HG02981 (cell line): ENCODE measurements at regions not wholly inside any gene's neighbourhood (a gene's known extent, or its start where the extent isn't known, plus 50 kb on each side); places are given as distances from the start of the nearest gene placed in this dataset.

Source experiments
- ATAC-seq: cut with Tn5 transposase; IDR thresholded peaks from one replicate; pipeline ENCODE4 v1.9.1; 2021; ENCODE audit warnings: mild to moderate bottlenecking, moderate library complexity; ENCODE audit not compliant: unreplicated experiment

DNA sequence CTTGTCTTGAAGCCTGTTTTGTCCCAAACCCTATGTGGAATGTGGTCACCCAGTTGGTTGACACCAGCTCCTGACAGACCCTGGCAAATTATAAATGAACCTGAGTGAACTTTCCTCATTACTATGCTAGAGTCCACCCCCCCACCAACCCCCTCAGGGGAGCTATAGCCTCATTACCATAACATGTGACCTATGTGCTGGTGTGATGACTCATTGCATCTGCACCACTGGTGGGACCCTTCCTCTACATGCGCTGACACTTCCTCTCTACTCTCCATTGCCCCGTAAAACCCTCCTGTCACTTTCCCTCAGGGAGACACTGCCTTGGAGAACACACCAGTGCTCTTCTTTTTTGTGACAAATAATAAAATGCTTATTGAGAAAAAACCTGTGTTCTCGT is 105.0 kb upstream of the SESN3 start:
- ATAC-seq = no peak

DNA sequence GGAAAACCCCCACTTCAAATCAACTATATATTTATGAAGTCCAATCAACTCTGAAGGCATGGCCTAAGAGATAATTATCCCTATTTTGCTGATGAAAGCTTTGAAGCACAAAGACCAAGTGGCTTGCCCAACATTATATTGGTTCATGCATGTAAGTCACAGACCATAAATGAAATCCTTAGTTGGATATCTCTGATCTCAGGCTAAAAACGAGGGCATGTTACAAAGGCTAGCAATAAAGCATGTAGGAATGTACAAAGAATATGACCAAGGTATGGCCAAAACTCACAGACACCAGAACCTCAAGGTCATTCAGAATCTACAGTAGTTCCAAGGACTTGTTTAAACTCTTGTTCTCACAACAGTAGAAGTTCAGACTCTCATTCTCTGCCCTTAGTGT is 100.2 kb upstream of the SESN3 start:
- no peak for ATAC-seq

DNA sequence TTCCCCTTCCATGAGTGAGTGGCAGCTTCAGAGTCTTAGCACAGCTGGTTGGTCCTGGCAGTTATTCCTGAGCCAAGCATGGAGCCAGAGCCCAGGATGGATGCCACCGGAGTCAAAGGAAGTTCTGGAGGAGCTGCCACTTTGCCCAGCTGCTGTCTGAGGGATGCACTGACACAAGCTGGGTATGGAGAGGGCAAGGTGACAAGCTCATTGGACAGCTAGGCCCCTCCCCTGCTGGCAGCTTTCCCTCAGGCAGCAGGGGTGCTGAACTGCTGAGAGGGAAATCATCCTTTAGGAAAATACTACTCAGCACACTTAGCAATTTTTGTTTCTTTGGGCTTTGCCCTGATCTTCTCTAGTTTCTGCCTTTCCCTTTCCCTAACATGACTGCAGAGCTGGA is 99.3 kb upstream of the SESN3 start:
- no peak for ATAC-seq

DNA sequence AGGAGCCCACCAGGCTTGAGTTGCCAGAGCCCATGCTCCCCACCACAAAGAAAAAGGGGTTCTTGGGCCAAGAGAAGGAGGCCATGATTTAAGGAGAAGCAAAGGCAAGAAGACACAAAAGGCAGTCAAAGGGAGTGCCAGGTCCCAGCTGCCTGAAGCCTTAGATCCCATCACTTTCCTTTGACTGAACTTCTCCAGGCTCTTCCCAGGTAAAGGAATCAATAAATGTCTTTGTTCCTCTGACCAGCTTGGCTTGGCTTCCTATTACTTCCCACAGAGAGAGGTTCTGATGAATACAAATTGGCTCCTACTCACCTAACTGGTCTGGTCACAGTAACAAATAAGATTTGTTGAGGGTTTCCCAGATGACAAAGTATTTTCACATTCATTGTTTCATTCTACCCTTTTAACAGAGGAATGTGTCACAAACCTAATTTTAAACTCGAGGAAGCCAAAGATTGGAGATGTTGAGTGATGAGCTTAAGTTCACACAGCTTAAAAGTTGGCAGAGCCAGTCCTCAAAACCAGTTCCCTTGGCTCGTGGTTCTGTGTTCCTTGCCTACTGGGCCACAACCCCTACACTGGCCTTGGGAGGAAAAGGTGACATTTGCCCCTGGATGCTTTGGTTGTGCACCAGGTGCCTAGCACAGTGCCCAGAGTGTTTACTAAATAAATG is 96.4 kb upstream of the SESN3 start:
- ATAC-seq = no peak

DNA sequence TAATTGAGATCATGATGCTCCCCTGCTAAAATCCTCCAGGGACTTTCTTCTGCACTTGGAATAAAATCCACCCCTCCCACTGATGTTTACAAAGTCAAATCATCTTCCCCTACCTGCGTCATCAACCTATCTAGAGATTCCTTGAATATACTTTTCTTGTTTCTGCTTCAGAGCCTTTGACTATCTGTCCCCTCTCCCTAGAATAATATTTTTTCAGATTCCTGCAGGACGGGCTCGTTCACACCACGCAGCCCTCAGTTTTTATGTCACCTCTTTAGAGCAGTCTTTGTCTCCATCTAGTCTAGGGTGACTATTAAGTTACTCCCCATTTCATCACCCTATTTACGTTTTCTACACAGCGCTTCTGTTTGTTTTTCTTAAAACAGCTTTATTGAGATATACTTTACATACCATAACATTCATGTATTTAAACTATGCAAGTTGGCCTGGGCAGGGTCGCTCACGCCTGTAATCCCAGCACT is 94.8 kb upstream of the SESN3 start:
- ATAC-seq = no peak

DNA sequence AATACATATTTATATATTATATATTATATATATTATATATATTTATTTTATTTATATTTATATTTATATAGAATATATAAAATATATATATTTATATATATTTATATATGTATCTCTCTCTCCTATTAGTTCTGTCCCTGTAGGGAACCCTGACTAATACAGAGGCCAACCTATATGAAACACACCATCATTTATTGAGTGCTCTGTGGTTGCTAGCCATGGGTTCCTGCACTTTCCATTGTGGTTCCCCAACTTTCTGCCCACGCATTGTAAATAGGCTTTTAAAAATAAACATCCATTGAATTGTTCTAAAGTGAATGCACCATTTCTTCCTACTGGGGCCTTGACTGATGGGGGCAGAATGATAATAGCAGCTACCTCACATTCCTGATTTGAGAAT is 93.8 kb upstream of the SESN3 start:
- no peak for ATAC-seq

DNA sequence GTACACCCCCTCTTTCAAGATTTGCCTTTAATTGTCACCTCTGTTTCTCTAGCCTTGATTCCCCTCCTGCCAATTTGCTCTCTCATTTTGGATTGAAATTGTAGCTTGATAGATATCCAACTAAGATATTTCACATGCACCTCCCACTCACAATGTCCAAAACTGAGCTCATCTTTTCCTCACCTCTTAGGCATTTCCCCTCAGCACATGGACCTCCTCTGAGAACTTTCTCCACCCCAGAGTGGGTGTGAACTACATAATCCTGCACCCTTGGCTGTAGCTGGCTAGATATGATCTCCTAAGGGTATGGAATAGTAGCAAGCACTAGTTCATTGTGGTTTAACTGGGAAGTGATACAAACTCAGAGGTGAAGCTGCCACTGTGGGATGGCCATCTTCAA is 91.5 kb upstream of the SESN3 start:
- ATAC-seq = no peak

DNA sequence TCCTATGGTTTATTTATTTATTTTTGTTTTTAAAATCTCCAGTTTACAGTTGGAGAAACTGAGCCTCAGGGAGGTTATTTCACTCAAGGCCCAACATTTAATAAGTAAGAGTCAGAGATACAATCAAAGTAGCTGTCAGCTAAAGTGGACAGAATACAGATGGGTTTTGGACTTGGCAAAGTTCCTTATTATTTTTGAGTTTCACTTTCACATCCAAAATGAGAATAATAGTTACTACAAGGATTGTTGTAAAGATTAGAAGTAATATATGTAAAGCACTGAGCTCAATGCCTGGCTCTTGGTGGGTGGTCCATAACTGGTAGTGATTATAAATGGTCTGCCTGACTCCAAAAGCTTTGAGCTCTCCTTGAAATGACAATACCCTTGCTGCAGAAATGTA is 87.5 kb upstream of the SESN3 start:
- no peak for ATAC-seq

DNA sequence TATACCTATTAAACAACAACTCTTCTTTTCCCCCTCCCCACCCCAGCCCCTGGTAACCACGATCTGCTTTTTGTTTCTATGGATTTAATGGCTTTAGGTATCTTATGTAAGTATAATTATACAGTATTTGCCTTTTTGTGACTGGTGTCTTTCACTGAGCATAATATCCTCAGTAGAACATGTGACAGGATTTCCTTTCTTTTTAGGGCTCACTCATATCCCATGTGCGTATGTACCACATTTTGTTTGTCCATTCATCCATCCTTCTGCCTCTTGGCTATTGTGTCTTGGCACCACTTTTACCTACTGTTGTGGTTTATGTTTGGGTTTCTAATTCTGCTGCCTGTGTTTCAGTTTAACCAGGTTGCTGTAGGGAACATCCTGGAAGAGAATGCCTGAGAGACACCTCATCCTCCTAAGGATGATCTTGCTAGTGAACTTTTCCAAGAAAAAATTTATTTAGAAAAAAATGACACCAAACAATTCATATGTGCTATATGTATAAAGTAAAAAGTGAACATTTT is 77.6 kb upstream of the SESN3 start:
- ATAC-seq = no peak

DNA sequence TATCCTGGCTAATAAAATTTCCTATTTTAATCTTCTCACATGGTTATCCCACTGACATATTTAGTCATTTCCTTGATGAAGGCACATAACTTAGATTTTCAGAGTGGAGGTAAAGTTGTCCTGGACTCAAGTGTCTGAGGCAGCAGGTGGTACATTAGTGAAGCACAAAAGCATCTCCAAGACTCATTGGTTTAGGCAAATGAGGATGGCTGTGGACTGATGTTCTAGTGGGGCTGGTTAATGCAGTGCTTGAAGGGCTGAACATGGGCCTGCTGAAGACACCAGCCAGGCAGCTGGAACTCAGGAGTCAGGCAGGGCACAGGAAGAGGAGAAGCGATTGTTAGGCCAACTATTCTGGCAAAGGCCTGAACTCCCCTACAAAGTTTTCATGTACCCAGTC is 76.3 kb upstream of the SESN3 start:
- ATAC-seq = no peak

DNA sequence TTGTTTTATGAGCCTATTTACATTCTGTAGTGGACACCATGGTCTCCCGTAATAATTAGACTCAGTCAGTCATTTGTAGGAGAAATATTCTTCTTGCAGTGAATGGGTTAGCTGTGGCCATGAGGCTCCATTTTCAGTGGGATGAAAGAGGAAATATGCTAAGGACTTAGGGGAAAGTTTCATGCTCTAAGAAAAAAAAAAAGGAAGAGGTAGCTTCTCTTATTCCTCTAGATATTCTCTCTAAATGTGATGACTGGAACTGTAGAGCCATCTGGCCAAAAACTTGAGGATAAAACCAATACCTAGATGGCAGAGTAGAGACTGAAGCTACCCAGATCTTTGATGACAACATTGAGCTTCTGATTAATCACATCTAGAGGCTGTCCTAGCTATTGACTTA is 75.8 kb upstream of the SESN3 start:
- ATAC-seq = no peak

DNA sequence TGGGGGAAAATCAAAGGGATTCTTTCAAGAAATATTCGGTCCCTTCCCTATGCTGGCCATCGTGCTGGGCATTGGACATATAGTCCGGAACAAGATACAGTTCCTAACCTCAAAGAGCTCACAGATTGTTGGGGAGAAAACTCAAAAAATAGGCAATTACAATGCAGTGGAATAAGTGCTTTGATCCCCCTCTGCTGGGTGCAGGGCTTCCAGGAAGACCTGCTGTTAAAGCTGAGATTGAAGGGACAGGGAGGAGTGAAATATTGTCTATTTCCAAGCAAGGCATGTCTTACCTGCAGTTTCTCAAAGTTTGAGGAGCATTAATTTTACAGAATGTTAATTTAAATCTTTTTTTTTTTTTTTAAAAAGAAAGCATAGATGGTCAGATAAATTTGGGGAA is 75.1 kb upstream of the SESN3 start:
- ATAC-seq = no peak

DNA sequence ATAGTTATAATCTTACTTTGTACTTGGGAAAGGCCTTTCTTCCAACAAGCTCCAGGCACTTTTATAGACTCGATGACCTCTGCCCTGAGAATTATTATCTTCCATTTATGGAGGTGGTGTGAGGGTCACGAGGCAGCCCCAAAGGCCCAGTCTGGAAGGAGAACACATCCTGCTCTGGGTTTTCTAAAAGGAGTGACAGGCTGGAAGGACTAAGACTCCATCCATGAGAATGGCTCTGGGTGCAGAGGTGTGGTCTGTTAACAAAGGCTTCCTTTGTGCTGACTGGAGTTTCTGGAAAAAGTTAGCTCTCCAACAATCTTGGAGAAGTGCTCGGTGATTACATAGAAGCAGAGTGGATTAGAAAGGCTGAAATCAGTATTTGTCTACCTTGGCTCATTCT is 74.7 kb upstream of the SESN3 start:
- no peak for ATAC-seq

DNA sequence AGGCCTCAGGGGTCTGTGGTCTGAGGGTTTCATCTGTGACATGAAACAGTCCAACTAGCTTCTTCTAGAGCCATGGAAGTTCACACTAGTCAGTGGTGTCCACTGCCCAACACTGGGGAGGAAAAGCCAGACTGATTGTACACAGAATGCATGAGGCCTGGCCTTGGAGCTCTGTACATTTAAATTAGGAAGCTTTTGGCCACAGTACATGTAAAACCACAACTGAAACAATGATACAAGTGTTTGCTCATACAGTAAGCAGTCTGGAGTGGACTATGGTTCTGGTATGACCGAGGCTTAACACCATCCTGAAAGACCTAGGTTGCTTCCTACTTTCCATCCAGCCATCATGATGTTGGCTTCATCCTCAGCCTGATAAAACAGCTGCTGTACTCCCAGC is 73.8 kb upstream of the SESN3 start:
- no peak for ATAC-seq

DNA sequence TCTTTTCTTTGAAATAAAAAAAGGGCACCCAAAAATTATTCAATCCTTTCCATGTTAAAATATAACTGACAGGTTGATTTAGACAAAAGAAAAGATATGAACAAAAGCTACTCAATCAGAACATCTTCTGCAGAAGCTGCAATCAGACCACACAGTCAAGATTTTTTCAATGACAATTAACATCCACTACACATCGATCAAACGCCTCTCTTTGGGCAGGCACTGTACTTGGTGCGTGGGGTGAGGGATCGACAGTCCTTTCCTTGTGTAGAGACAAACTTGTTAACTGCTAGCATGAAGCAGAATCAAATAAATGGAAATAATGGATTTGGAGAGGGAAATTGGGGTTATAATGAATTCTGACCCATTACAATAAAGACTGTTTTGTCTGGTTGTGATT is 71.2 kb upstream of the SESN3 start:
- ATAC-seq = no peak

DNA sequence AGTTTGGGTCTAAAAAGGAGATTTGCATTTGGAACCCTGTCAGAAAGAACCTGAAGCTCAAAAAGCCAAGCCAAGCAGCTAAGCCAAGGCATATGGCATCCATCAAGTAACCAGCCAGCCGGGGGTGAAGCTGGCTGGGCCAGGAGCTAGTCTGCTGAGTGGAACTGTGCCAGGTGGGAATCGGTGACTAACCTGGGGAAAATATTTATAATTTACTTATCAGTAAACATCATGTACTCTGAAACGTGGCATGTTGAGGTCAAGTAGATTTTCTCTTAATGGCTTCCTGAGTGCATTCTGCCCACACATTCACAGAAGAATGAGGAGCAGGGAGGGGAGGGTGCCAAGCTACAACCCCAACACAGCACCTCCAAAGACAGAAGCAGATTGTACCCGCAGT is 70.5 kb upstream of the SESN3 start:
- no peak for ATAC-seq

DNA sequence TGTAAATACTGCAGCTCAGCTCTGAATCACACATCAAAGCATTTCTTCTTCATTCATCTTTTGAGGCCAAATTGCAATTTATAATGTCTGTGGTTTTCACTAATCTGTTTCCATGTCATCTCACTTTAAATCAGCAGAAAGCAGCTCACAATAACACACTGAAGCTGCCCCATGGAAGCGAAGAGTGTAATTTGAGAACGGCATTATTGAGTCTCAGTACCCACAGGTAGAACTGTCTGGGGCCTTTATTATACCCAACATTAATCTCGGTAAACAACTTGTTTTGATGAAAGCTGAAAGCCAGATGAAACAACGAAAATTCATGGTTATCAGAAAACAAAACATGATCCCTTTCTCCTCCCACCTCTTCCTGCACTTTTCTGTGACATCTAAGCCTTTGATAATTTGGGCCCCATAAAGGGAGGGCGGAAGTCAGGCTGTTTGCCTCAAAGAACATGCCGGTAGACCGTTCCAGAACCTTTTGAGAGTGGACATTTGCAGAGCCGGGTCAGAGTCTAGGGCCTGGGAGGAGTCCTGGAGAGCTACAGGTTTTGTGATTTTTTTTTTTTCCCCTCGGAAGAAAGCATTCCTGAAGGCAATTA is 68.2 kb upstream of the SESN3 start:
- ATAC-seq = no peak

DNA sequence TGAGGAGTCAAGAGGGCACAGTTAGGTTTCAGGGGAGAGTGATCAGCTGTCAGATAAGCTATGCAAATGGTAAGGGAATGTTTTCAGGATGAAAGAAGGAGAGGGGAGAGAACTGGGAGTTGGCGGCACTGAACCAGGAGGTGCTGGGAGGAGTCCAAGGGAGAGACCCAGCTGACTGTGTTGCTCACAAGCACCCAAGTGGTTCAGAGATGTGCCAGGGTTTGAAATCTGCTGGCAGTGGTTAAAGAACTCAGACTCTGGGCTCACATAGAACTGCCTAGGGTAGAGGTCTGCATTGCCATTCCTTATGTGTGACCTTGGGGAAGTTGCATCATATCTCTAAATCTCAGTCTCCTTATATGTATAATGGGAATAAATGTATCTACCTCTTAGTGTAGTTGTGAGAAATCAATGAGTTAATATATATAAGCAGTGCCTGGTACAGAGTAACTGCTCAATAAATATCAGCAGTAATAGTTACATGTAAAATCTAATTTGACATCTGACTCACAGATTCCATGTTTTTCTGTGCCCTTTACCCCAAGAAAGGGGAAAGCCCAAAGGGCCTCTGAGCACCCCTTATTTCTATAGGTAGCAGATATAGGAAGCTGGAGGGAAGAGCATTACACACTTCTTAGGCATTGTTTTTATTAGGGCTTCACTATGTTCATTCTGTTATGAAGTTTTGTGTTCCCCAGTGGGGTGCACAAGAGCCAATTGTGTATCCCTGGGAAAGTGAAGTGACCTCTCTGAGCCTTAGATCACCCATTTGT is 66.9 kb upstream of the SESN3 start:
- ATAC-seq = no peak

DNA sequence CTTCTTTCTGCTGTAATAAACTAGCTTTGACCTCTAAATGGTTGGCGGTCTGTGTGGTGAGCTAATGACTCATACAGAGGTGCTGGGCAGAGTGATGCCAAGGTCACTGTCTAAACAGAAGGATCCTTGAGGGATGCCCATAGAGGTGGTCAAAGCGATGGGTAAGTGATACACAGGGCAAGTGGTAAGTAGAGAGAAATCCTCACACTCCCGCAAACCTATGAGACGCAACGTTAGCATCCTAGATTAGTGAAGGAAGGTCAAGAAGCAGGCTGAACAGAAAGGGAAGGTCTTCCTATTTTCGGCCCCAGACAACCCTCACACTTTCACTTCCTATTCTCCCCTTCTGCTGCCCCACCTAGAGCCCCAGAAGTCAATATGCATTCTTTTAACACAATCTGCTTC is 65.6 kb upstream of the SESN3 start:
- ATAC-seq = peak; percentile 94

DNA sequence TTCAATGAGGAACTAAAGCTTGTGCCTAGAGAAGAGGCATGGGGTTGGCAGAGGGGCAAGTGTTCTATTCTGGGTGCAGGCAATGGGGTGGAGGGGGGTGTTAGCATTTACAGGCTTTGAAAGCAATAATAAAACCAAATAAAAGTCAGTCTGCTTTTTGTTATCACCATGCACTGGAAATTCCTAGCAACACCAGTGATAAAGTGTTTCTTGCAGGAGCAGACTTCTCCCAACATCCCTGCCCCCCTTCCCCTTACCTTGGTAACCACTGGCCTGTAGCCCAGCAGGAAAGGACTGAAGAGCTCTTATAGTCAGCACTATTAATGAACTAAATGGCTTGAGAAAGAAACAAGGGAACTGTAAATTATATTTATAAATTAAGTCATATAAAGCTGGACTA is 65.2 kb upstream of the SESN3 start:
- ATAC-seq = no peak

DNA sequence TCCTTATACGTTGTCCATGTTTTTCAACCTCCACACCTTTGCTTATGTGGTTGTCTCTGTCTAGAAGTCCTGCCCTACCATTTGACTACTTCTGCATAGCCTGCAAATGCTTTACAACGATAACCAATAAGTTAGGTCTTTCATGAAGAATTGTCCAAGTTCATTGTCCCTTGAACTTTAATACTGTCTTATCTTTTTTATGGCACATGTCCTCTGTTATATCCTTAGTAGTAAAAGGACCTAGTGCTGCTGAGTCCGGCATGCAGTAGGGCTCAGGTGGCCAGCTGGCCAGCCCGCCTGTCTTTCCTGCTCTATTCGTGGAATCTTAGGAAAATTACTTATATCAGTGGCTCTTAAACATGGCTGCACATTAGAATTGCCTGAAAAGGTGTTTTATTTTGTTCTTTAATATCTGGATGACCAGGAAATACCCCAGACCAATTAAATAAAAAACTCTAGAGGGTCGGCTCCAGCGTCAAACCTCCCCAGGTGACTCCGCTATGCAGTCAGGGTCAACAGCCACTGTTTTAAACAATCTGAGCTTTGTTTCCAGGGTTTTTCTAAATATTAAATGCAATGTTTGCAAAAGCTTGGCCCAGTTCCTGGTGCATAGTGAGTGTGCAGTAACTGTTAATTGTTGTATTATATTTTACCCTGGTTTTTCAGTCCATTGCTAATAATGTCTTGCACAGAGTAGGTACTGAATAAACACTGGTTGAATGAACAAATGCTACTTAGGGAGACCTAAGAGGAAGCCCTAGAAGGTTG is 64.6 kb upstream of the SESN3 start:
- no peak for ATAC-seq
